ENCODE measurements at regions not wholly inside any gene's neighbourhood (a gene's known extent, or its start where the extent isn't known, plus 50 kb on each side); places are given as distances from the start of the nearest gene placed in this dataset.
"Not testable (repeated sequence)": the region's sequence is repeated elsewhere in the genome, so short reads cannot be mapped to it uniquely, and the experiment has no call there.

DNA sequence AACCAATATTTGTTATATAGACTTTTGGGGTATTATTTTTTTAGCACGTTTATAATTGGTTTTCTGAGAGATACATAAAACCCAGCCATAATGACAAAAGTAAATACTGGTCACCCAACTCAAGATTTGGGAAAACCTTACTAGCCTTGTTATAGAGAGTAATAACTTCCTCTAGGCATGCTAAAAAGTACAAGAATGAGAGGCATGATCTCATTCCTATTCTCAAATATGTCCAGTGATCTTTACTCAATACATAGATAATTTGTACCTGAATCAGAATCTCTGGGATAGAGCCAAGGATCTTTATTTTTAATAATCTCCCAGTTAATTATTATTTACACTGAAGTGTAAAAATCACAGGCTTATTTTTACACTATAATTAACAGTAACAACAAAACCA is 395.5 kb downstream of the TGIF2LY start:
- FAIRE-seq, ATAC-seq: not testable (repeated sequence)
- WGBS (ENCODE audit: missing lambda C conversion rate) = 0% methylated on average over 1 of the region's 1 CpG

DNA sequence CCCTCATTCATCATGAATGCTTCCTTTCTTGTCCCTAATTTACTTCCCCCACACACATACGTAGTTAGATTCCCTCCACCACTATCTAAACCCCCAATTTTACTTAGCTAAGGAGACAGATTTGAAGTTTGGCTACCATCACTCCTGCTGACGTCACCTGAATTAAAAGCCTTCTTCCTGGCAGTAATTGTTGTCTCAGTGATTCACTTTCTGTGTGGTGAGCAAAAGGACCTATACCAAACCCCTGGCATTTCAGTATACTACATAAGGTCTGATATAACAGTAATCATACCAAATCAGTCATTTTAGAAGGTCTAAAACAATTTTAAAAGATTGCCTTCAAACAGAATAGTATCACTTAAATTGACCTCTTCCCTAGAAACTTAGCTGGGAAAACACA is 396.1 kb downstream of the TGIF2LY start:
- CTCF ChIA-PET; POLR2A ChIA-PET; H3K4me3 ChIP-seq; DNase-seq (ENCODE audit: low read depth in 1 of 2, low spot score in 1 of 2); H3K9me3 ChIP-seq; H3K4me1 ChIP-seq; H3K27ac ChIP-seq; ATAC-seq; H3K4me2 ChIP-seq: not testable (repeated sequence)
- peak; percentile 92 for FAIRE-seq
- WGBS (ENCODE audit: missing lambda C conversion rate) = no CpG with 5 or more reads among the region's 2 CpGs

More for the DNA sequence above, 395.5 kb downstream of the TGIF2LY start:
- DNase-seq (ENCODE audit: low read depth in 1 of 2, low spot score in 1 of 2); POLR2A ChIA-PET; H3K4me3 ChIP-seq; H3K9me3 ChIP-seq; H3K4me1 ChIP-seq; CTCF ChIA-PET; H3K27ac ChIP-seq; H3K4me2 ChIP-seq: not testable (repeated sequence)

GRCh38 chrY:3980812-3981211 is 401.9 kb downstream of the TGIF2LY start:
- CTCF ChIA-PET; H3K27ac ChIP-seq; FAIRE-seq; H3K4me1 ChIP-seq; POLR2A ChIA-PET; H3K4me2 ChIP-seq; H3K9me3 ChIP-seq; ATAC-seq; DNase-seq (ENCODE audit: low read depth in 1 of 2, low spot score in 1 of 2); H3K4me3 ChIP-seq: not testable (repeated sequence)
- 6% methylated on average over 4 of the region's 4 CpGs for WGBS (ENCODE audit: missing lambda C conversion rate)

GRCh38 chrY:3981817-3982216 is 402.9 kb downstream of the TGIF2LY start:
- H3K4me2 ChIP-seq; H3K4me3 ChIP-seq; CTCF ChIA-PET; H3K9me3 ChIP-seq; DNase-seq (ENCODE audit: low read depth in 1 of 2, low spot score in 1 of 2); H3K4me1 ChIP-seq; ATAC-seq; POLR2A ChIA-PET; FAIRE-seq; H3K27ac ChIP-seq: not testable (repeated sequence)
- WGBS (ENCODE audit: missing lambda C conversion rate) = no CpG with 5 or more reads among the region's 1 CpG
